ENCODE measurements at regions not wholly inside any gene's neighbourhood (a gene's known extent, or its start where the extent isn't known, plus 50 kb on each side); places are given as distances from the start of the nearest gene placed in this dataset.

DNA sequence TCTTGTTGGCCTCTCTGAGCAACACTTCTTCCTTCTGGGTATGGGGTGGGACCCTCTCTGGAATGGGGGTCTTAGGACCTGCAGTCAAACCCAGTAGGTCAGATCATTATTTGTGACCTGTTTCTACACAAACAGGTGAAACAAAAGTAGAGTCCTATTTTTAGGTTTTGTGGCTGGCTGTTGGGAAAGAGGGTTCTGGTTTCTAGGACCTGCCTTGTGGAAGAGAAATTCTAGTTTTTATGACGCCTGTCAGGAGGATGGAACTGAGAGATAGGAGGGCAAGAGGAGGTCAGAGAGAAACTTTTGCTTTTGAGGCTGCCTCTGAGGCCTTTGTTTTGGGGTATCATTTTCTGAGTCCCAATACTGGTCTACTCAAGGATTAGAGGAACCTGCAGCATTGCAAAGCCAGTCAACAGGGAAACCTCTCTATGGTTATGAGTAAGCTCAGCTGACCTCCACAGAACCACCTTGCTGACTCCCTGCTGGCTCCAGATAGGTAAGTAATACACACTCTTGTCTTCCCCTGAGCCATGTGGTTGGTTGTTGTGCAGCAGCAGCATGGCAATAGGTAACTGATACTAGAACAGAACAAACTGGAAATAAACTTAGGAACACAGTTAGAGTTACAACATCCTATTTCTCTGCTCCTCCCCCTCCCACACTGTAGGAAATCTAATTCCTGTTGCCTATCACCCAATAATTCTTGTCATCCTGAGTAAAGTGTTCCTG lies 114.7 kb upstream of the VCX3B start:
- DNase-seq: no peak
- H2AFZ ChIP-seq: no peak overlapping the region
- no peaks in the 10 kb centered on the region for H3K79me2 ChIP-seq (ENCODE audit: low read depth)
- TF ChIP-seq EZH2 (IDR thresholded peaks at IDR 0.05; ENCODE audit: low read depth) (no peak), CTCF (conservative IDR thresholded peaks at IDR 0.05) (no peak)
- H3K9me2 ChIP-seq (ENCODE audit: insufficient read depth): no peaks in the 10 kb centered on the region
- H3F3A ChIP-seq (ENCODE audit: insufficient read depth, low read depth): no peaks in the 10 kb centered on the region
- no peaks in the 10 kb centered on the region for H3K9me3 ChIP-seq (ENCODE audit: insufficient read depth, low read depth)
- intact Hi-C loops (cut with micrococcal nuclease; ENCODE audit: unreplicated experiment): no loop called here
- no peaks in the 10 kb centered on the region for H3K4me1 ChIP-seq (replicated peaks; ENCODE audit: insufficient read depth)
- H3K27me3 ChIP-seq (ENCODE audit: insufficient read depth, low read depth): no peaks in the 10 kb centered on the region
- H3K4me3 ChIP-seq: no peak overlapping the region
- BruUV-seq (replicated peaks): no TSS peak
- CTCF ChIA-PET: no interaction called here
- POLR2A ChIA-PET (ENCODE audit: unreplicated experiment): no interaction called here
- H3K27ac ChIP-seq: no peak overlapping the region
- H4K20me1 ChIP-seq (ENCODE audit: insufficient read depth): no peaks in the 10 kb centered on the region
- no peak overlapping the region for H3K4me2 ChIP-seq
- no peaks in the 10 kb centered on the region for H3K36me3 ChIP-seq (ENCODE audit: low read depth)

DNA sequence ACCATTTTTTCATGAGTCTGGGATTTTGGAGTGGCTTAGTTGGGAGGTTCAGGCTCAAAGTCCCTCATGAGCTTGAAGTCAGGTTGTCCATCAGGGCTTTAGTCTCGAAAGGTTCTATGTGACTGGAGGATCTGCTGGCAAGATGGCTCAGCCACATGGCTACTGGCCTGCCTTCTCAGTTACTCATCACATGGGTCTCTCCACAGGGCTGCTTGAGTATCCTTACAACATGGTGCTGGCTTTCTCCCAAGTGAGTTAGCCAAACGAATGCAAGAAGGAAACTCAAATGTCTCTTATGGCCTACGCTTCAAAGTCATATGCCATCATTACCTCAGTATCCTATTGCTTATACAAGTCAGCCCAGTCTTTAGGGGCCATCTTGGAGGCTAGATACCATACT lies 106.3 kb upstream of the VCX3B start:
- no peaks in the 10 kb centered on the region for H3F3A ChIP-seq (ENCODE audit: insufficient read depth, low read depth)
- H3K36me3 ChIP-seq (ENCODE audit: low read depth): no peaks in the 10 kb centered on the region
- no peaks in the 10 kb centered on the region for H3K9me2 ChIP-seq (ENCODE audit: insufficient read depth)
- H3K79me2 ChIP-seq (ENCODE audit: low read depth): no peaks in the 10 kb centered on the region
- TF ChIP-seq EZH2 (IDR thresholded peaks at IDR 0.05; ENCODE audit: low read depth): no peak
- no peak for TF ChIP-seq CTCF (conservative IDR thresholded peaks at IDR 0.05)
- H3K4me1 ChIP-seq (replicated peaks; ENCODE audit: insufficient read depth): no peaks in the 10 kb centered on the region
- no peak overlapping the region for H2AFZ ChIP-seq
- H3K27me3 ChIP-seq (ENCODE audit: insufficient read depth, low read depth): no peaks in the 10 kb centered on the region
- CTCF ChIA-PET: no interaction called here
- no TSS peak for BruUV-seq (replicated peaks)
- intact Hi-C loops (cut with micrococcal nuclease; ENCODE audit: unreplicated experiment): no loop called here
- no peak overlapping the region for H3K4me3 ChIP-seq
- no peak overlapping the region for H3K27ac ChIP-seq
- H4K20me1 ChIP-seq (ENCODE audit: insufficient read depth): no peaks in the 10 kb centered on the region
- POLR2A ChIA-PET (ENCODE audit: unreplicated experiment): no interaction called here
- no peaks in the 10 kb centered on the region for H3K9me3 ChIP-seq (ENCODE audit: insufficient read depth, low read depth)
- no peak overlapping the region for H3K4me2 ChIP-seq
- DNase-seq: no peak

DNA sequence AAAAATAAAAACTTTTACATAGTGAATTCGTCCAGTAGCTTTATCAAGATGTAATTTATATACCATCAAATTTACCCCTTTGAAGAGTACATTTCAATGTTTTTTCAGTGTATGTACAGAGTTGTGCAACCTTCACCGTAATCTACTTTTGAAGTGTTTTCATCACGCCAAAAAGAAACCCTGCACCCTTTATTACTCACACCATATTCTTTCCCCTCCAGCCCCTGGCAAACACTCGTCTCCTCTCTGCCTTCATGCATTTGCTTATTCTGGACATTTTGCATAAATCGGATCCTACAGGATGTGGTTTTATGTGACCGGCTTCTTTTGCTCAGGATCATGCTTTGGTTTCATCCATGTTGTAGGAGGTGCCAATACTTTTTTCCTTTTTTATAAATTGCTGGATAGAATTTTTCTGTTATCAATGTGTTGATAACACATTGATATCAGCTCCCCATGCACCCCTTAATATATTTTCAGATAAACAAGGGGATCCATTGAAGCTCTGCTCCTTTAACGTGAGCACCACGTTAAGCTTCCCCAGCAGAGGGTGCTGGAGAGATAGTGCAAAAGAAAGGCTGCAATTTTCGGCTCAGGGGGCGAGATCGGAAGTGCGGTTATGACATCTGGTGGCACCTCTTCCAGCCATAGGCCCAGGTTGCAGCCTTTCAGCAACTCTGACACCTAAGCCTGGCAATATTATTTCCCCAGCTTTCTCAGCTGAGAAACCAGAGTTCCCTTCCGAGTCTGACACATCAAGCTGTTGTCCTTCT lies 100.1 kb upstream of the VCX3B start:
- intact Hi-C loops (cut with micrococcal nuclease; ENCODE audit: unreplicated experiment): loop anchor here (2.0 to 5.0 kb wide), 2 partner anchors 172 to 364 kb away; no protein-coding TSS in a partner anchor
- peak in 1 of 2 experiments; percentile 13 for DNase-seq
- H3K4me3 ChIP-seq: no peak overlapping the region

More for the DNA sequence above, 100.1 kb upstream of the VCX3B start:
- Histone ChIP-seq H3K4me1 (replicated peaks; ENCODE audit: insufficient read depth) (no peaks in the 10 kb centered on the region), H2AFZ (no peak overlapping the region), H3K27ac (no peak overlapping the region), H3K9me2 (ENCODE audit: insufficient read depth) (no peaks in the 10 kb centered on the region), H3F3A (ENCODE audit: insufficient read depth, low read depth) (no peaks in the 10 kb centered on the region), H3K27me3 (ENCODE audit: insufficient read depth, low read depth) (no peaks in the 10 kb centered on the region), H4K20me1 (ENCODE audit: insufficient read depth) (no peaks in the 10 kb centered on the region), H3K4me2 (no peak overlapping the region), H3K9me3 (ENCODE audit: insufficient read depth, low read depth) (no peaks in the 10 kb centered on the region), H3K36me3 (ENCODE audit: low read depth) (no peaks in the 10 kb centered on the region), H3K79me2 (ENCODE audit: low read depth) (no peaks in the 10 kb centered on the region)
- TF ChIP-seq EZH2 (IDR thresholded peaks at IDR 0.05; ENCODE audit: low read depth) (no peak), CTCF (conservative IDR thresholded peaks at IDR 0.05) (peak; percentile 58)
- ChIA-PET POLR2A (ENCODE audit: unreplicated experiment) (no interaction called here), CTCF (no interaction called here)
- BruUV-seq (replicated peaks): no TSS peak

All from PC-9 (cell line).